ENCODE measurements at regions not wholly inside any gene's neighbourhood (a gene's known extent, or its start where the extent isn't known, plus 50 kb on each side); places are given as distances from the start of the nearest gene placed in this dataset.

DNA sequence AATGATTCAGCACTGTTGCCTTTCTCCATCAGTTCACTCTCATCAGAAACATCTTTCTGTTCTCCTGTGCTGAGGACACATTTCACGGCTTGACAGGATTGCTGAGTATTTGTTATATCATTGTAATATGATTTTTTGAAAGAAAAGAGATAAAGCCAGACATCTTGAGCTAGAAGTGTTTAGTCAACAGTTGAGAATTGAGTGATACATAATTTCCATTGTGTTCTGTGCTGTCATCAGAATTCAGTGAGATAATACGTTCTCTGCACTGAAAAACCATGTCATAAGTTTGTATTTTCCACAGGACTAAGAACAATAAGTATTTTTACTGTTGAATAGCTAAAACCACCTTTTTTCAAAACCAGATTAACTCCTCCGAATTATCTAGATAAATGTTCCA is 50.2 kb upstream of the GPRIN3 start:
- intact Hi-C loops (cut with DNase I, micrococcal nuclease): no loop called here
- CTCF ChIA-PET: interaction anchor here (0.7 kb wide), 1 partner anchor 23 kb away, joined by 3 read pairs; no protein-coding TSS in a partner anchor
- Mint-ChIP-seq H3K27ac (no peak overlapping the region), H3K9me3 (ENCODE audit: low read depth) (no peaks in the 10 kb centered on the region), H3K36me3 (ENCODE audit: low read depth) (no peaks in the 10 kb centered on the region), H3K4me3 (no peak overlapping the region), H3K4me1 (no peaks in the 10 kb centered on the region), H3K27me3 (no peaks in the 10 kb centered on the region)
- DNase-seq (no peak), ATAC-seq (no peak)
- POLR2A ChIA-PET: no interaction called here

All from activated CD4-positive, alpha-beta T cell treated with anti-CD3 and anti-CD28 coated beads for 36 hours (primary cell).